ENCODE measurements at regions not wholly inside any gene's neighbourhood (a gene's known extent, or its start where the extent isn't known, plus 50 kb on each side); places are given as distances from the start of the nearest gene placed in this dataset.
"Not testable (repeated sequence)": the region's sequence is repeated elsewhere in the genome, so short reads cannot be mapped to it uniquely, and the experiment has no call there.

DNA sequence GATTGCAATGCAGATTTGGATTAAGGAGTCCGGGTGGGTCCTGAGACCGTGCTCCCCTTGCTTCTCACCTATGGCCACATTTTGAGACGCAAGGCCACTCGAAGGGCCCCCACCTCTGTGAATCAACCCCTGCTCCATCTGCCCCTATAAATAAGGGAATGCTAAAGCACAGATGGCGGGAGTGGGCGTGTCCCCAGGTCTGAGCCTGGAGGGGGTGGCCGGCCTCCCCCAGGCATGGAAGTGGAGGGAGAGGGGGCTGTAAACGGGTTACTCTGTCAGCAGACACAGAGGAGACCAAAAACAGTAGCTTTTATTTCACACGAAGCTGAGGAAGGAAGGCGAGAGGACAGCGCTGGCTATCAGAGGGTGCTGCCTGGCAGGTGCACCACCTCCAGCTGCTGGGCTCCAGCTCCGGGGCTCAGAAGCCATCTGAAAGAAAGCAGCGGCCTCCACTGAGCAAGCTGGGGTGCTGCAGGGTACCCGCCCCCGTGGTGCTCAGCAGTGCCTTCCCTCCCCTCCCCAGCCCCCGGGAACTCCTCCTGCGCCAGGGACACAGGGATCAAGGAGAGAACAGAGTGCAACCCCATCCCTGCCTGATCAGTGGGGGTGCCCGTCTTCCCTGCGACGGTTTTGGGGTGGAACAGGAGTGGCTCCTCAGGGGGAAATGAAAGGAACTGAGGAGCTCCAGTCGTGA, 56.7 kb upstream of the RAB6C start:
- peak; percentile 31 for DNase-seq

DNA sequence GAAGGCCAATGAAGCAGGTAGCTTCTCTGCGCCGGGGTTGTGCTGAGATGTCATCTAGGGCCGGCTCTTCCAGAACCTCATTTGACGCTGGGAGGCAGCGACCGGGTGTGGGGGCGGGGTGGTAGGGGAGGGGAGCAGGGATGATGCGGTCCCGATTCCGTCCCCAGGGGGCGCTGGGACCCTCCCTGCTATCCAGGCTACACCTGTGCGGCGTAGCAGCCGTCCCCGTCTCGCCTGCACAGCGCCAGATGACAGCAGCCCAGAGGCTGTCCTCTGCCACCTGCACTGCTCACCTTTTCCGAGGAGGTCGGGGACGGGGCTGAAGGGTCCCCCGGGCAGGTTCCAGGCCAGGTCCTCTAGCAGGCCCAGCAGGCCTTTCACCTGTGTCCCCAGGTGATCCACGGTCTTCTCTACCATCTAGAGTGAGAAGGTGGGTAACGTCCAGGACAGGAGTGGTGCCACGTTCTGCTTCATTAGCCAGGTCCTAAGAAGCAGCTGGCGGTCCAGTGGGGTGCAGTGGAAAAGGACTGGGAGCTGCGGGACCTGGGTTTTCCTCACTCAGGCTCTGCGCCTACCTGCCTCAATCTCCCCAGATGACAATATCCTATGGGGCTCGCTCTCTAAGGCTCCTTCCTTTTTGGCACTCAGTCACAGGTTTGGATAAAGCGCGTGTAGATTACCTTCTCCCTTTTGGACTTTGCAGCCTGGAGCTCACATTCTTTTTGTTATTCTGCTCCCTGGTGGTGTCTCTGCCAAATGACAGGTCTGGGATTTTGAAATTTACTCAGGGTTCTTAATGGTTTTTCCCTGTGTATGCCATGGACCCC, 56.0 kb upstream of the RAB6C start:
- peak; percentile 80 for DNase-seq

DNA sequence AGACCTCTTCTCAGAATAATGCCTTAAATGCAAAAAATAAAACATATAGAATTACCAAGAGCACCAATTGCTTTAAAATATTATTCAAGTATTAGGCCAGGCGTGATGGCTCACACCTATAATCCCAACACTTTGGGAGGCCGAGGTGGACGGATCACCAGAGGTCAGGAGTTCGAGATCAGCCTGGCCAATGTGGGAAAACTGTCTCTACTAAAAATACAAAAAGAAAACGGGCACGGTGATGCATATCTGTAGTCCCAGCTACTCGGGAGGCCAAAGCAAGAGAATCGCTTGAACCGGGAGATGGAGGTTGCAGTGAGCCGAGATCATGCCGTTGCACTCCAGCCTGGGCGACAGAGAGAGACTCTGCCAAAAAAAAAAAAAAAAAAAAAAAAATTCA, 55.4 kb upstream of the RAB6C start:
- not testable (repeated sequence) for DNase-seq

DNA sequence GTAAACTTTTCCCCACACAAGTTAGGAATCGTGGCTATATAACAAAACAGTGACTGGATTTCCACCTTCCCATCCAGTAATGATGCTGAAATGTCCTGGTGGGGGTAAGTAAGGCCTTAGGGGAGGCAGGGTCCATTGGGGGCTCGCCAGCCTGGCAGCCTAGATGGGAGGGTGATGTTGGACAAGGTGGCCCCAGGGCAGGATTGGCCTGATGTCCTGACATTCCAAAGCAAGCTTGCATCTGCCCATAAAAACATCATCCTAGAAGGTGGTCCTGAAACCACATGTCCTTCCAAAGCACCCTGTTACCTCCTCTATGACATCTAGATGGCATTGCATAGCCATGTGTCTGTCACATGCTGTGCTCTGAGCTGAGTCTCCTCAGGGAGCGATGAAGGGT, 54.1 kb upstream of the RAB6C start:
- no peak for DNase-seq

DNA sequence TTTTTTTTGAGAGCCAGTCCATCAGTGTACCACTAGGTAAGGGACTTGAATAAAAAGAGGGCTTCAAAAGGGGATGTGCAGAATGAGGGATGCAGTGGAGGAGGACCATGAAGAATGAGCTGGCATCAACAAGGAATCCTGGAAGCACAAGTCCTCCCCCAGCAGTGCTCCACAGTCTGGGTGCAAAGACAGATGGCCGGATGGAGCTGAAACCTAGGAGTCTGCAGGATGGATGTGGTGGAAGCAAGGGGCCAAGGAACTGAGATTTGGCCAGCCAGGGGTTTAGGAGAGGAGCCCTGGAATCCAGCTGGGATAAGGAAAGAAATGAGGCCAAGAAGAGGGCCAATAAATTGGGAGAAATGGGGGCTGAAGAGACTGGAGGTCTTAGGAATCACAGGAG, 51.8 kb upstream of the RAB6C start:
- no peak for DNase-seq

DNA sequence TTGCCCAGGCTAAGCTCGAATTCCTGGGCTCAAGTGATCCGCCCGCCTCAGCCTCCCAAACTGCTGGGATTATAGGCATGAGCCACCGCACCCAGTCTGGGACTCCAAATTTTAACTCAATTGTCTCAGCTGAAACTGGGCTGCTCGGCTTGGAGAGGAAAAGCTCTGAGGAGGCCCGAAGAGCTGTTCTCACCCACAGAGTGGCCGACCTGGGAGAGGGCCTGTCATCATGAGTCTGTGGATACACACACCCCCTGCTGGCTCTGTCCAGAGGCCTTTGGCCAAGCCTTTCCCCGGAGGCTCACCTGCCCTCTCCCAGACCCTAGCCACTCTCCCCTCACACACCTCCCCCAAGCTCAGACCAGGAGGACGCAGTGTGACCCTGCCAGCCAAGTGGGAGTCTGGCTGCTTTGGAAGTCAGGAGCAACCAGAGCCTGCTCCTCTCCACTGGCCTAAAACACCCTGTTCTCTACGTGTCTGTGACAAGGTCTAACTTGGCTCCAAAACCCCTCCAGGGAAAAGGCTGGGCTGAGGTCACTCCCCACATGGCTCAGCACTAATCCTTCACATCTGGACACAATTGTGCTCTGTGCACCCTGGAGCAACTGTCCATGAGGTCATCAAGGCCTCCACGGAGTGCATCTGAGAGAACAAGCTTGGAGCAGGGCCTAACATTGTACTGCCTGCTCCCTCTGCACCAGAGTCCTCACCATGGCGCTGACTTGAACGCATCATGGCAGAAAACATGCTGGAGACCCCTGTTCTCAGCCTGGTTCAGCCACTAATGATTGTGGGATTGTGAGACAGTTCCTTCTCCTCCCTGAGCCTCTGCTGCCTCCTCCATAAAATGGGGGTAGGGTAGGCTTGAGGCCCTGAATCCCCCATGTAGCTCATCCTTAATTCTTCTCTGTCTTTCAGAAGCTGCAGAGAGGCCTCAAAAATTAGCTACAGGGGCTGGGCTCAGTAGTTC, 49.9 kb upstream of the RAB6C start:
- no peak for DNase-seq
